GM21825 (cell line): ENCODE measurements at regions not wholly inside any gene's neighbourhood (a gene's known extent, or its start where the extent isn't known, plus 50 kb on each side); places are given as distances from the start of the nearest gene placed in this dataset.
"Not testable (repeated sequence)": the region's sequence is repeated elsewhere in the genome, so short reads cannot be mapped to it uniquely, and the experiment has no call there.

Experiments
- ATAC-seq: cut with Tn5 transposase; IDR thresholded peaks from one replicate; pipeline ENCODE4 v1.9.1; 2021; ENCODE audit warnings: mild to moderate bottlenecking, moderate library complexity; ENCODE audit not compliant: unreplicated experiment

DNA sequence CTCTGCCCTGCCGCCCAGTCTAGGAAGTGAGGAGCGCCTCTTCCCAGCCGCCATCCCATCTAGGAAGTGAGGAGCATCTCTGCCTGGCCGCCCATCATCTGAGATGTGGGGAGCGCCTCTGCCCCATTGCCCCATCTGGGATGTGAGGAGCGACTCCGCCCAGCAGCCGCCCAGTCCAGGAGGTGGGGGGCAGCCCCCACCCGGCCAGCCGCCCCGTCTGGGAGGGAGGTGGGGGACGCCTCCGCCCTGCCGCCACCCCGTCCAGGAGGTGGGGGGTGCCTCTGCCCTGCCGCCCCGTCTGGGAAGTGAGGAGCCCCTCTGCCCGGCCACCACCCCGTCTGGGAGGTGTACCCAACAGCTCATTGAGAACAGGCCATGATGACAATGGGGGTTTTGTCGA, 146.0 kb upstream of the RAB6C start:
- ATAC-seq = not testable (repeated sequence)

DNA sequence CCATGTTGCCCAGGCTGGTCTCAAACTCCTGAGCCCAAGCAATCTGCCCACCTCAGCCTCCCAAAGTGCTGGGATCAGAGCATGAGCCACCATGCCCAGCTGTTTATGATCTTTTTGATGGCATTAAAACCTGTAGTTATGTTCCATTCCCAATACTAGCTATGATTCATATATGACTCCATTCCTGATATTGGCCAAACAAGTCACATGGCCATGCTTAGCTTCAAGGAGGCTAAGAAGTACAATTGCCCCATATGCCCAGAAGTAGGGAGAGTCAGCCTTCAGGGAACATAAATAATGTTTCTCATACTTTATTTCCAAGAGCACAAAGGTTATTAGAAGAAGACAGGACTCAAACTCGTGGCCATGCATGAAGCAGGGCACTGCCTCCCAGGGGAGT, 132.4 kb upstream of the RAB6C start:
- no peak for ATAC-seq

DNA sequence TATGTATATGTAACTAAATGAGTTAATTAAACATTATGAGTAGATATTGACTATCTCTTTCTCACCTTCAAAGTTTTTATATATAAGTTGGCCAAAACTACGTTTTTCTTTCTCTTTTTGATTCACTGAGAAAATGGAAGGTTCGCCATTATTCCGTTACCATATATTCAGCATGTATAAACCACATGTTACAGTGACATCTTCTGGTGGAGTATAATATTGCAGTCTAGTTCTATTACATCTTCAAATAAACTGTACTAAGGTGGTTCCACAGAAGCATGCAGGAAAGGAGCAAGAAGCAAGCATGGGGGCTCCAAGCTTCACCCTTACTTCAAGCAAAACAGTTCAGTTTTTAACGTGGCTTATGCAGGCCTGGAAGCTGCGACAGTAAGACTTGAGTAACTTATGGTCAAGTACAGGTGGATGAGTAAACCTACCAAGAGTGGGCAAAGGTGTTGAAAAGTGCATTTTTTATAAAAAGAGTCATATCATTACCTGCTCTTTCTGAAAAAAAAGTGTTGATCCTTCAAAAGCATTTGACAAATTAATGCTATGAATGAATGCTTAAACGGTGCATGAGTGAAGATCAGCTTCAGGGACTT, 129.8 kb upstream of the RAB6C start:
- ATAC-seq = peak; percentile 69

DNA sequence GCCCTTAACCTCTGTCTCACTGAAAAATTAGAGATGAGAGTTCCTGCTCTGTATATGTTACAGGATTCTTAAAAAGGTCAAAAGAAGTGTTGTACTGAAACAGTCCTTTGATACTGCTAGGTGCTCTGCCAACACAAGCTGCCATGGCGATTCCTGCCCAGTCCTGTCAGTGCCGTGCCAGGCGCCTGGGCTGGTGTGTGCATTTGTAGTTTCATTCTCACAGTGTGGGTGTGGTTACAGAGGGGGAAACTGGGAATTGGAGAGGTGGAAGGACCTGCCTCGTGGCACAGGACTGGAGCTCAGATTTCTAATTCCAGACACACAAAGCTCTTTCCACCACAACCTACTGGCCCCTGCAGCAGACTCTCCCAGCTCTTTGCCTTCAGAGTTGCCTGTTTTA, 122.3 kb upstream of the RAB6C start:
- no peak for ATAC-seq

DNA sequence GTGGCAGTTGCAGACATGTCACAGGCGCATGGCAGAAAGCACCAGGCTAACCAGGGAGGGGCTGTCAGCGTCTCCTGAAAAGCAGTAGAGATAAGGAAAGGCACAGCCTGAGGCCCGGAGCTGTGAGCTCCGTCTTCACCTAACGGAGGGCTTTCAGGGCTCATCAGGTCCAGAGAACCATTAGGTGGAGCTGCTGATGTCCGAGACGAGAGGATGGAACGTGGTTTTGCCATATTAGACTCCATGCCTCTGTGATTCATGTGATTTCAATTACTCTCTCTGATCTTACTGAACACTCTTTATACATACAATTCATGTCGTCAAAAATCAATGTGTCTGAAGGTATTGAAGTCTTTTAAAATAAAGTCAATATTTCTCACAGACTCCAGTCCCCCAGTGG, 120.3 kb upstream of the RAB6C start:
- no peak for ATAC-seq

DNA sequence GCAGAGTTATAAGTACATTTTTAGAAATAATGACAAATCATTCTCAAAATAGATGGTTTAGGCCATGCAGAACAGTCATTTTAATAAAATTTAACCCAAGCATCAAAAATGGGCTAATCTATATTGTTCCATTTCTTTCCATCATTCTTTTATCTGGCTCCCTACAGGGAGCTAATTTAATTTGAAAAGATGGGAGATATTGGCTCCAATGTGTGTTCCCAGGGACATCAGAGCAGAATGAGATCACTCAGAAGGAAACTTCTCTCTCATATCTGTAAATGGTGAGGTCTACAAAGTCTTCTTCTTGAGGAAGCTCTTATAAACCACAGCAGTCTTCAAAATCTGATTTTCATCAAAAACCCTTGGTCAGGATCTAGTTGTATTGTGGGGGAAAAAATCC, 119.4 kb upstream of the RAB6C start:
- no peak for ATAC-seq

DNA sequence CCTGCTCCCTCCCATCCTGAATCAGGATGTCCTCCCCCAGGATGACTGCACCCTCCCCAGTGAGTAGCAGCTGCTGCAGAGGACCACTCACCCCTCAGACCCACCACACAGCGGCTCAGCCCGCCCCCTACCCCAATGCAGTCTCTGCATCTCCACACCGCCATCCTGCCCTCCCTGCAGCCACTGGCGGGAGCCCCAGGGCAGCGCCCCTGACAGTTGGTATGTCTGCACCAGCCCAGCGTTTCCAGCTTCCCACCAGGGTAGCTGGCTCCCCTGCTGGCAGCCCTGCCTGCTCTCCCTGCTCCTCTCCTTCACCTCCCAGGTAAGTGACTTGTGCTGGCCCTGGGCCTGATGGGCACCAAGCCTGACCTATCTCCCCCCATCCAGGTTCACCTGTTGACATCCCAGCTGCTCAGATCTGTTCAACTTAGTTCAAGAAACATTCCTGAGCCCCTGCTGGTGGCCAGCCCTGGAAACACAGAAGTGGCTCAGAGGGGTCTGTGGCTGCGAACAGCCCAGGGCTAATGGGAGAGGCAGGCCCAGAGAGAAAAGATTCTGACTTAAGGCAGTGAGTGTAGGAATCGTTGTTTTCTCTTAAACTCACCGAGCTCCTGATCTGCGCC, 117.7 kb upstream of the RAB6C start:
- no peak for ATAC-seq

DNA sequence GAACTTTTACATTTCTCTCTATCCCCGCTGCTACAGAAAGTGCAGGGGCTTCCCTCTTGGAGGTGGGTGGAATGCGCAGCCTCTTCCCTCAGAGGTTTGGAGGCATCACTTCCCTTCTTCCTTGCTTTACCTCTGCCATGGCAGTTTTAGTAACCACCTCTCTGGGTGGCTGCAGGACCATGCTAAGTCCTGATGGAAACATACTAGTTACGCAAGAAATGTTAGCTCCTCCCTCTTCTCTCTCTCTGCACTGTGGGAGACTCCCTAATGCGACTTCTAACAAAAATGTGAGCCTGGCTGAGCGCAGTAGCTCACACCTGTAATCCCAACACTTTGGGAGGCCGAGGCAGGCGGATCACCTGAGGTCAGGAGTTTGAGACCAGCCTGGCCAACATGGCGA, 116.8 kb upstream of the RAB6C start:
- ATAC-seq = no peak

DNA sequence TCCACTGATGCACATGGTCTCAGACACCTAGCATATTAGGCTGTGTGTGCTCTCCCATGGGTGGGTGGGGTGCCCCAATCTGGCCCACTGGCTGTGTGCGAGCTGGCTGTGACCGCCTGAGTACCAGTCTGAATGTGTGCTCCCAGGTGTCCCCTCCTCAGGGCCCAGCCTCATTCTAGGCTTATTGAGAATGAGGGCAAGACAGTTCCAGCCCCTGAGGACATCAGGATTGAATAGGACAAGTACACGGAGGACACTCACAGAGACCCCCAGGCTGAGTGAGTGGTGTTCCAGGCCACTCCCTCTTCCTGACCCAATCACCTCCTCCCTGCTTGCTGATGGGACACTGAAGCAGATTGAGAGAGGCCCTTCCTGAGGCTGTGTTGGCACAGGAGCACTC, 116.1 kb upstream of the RAB6C start:
- no peak for ATAC-seq

DNA sequence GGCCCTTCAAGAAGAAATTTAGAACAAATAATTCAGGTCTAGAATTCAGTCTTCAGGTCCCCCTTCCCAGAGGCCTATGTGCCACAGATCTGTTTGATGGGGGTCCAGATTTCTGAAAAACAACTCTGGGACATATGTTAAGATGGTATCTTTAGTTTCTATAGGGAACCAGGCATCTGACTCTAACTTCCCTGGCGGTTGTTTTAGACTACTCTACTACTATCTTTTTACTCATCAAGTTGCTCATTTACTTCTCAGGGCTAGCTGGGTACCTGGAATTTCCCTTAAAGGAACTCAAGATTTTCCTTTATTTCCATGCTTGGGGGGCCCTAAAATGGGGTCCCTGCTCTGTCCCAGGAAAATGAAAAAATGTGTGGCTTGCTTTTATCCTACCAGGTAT, 114.7 kb upstream of the RAB6C start:
- no peak for ATAC-seq

DNA sequence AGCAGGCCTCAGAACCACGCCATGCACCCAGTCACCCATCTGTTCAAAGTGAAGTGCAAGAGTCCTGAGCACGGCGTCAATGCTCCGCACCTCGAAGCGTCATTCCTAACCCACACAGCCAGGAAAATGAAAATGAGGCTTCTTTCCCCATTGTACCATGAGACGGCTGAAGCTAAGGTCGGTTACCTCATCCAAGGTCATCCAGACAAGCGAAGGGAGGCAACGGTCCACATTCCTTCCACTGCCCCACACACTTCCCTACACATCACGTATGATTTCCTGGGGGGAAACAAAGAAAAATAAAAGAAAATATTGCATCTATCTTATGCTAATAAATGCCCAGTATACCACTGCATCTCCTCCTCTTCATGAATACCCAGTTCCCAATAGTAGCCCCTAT, 113.5 kb upstream of the RAB6C start:
- no peak for ATAC-seq

DNA sequence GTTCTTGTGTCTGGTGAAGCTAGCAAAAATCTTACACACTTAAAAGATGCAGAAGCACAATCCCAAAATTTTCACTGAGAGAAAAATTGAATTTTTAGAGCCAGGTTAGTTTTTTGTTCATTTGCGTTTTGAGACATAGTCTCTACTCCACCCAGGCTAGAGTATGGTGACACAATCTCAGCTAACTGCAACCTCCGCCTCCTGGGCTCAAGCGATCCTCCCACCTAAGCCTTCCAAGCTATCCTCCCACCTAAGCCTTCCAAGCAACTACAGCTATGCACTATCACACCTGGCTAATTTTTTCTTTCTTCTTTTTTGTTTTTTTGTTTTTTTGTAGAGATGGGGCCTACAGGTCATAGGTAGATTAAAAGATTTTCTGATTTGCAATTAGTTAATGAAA, 113.1 kb upstream of the RAB6C start:
- no peak for ATAC-seq

DNA sequence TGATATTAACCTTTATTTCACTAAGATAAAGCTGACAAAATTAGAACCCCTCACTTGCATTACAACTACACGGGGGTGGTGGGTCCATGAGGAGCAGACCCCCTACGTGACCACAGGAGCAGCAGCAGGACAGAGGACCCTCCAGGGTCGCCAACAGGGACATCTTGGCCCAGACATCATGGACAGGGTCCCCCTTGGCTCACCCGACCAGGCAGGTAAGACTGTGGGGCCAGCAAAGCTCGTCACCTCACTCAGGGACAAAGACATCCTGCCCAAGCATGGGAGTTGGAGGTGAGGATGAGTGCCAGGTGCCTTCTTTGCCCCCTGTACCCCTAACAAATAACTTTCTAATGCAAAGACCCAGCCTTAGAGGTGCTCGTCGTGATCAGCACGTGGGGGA, 111.3 kb upstream of the RAB6C start:
- no peak for ATAC-seq

DNA sequence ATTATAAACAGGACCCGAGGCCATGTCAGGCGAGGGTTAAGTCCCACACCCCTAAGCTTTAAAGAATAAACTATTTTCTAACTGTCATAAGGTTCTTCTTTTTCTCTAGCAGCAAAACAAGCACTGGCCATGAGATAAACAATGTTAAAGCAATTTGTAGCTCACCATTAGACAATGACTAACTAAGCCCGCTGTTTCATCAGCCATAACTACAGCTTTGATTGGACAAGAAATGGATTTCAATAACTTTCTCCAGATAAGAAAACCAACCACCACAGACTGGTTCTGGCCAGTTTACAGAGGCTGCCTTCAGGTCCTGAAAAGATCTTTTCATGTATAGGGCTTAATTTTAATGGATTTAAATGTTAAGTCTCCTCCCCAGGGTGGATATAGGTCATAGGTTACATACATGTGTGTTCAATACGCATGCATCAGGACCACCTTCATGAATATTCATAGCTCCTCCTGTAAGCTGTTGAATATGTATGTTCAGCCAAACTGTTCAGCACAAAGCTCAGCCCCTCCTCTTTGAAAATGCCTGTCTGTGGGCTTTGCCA, 108.7 kb upstream of the RAB6C start:
- ATAC-seq = no peak

DNA sequence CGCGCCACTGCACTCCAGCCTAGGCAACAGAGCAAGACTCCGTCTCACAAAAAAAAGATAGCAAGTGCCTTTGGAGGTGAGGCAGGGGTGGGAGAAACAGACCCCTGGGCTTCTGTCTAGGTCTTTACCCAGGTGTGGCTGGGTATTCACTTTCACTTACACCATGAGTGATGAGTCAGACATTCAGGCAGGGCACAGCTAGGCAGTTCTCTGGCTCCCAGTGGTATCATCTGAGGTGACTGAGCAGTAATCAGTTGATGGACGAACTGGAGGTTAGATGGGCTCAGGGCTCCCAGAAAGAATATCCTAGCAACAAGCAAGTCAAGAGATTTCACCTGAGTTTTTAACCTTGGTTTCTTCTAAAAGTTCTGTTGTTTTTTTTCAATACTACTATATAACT, 107.0 kb upstream of the RAB6C start:
- no peak for ATAC-seq

DNA sequence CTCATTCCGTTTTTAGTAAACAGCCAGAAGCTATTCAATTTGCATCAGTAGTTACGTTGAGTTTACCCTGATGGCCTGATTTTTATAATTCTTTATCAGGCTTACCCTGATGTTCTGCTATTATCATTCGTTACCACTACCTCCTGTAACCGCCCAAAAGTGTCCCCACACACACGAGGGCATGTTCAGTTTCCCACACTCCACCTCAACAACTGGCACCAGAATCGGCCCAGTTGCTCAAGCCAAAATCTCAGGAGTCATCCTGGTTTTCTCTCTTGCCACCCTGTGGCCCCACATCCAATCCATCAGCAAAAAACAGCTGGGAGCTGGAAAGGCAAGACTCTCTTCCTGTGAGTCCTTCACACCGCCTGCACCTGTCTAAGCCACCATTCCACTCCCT, 102.9 kb upstream of the RAB6C start:
- no peak for ATAC-seq

DNA sequence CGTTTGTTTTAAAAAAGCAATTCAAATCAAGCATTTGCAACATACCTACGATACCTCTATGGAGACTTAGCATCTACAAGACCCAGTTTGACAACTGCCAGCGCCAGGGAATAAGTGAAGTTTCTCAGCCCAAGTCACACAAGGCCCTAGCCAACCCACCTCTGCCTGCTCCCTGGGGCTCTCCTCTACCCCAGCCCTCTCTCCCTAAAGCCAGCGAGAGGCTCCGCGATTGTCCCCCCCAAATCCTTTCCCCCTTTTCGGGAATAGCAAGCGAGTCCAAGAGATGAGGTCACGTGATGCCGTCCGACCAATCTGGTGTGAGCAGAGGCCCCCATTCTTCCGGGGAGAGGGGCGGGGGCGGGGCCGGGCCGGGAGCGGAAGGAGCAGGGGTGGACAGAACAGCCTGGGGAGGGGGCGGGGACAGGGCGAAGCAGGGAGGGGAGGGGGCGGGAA, 102.2 kb upstream of the RAB6C start:
- peak; percentile 80 for ATAC-seq

DNA sequence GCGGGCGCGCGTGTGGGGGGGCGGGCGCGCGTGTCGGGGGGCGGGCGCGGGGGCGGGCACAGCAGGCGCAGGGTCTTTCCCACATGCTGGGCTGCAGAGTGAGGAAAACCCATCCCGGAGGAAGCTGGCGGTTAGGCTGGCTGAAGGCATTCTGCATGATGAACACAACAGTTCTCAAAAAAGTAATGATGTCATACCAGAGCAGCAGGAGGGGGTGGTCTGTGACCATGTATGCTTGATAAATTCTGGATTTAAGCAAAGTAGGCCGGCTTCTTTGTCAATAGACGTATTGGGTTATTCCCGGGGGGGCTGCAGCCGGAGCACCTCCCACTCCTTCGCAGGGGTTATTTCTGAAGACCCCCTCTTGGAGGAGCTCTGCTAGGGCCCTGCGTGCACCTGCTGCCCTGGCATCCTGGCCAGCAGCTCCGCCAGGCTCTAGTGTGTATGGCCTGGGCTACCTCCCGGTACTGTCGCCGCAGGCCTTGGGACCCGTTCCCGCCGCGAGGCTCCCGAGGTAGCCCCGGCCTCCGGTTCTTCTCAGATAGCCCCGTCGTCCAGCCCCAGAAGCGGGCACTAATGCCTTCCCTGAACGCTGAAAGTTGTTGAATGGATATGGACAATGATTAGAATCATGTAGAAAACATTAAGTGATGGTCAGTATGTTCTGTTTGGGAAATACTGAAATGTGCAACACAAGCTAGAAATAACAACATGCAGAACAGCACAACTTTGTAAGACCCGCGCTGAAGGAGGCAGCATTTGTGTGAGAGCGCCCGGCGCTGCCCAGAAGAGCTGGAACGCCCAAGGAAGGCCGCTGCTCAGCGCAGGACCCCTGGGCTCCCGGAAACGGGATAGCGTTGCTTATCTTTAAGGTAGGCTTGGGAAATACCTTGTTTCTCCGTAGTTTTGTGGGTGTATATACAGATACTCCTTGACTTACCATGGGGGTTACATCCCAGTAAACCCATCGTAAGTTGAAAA, 101.4 kb upstream of the RAB6C start:
- ATAC-seq = peak; percentile 20

DNA sequence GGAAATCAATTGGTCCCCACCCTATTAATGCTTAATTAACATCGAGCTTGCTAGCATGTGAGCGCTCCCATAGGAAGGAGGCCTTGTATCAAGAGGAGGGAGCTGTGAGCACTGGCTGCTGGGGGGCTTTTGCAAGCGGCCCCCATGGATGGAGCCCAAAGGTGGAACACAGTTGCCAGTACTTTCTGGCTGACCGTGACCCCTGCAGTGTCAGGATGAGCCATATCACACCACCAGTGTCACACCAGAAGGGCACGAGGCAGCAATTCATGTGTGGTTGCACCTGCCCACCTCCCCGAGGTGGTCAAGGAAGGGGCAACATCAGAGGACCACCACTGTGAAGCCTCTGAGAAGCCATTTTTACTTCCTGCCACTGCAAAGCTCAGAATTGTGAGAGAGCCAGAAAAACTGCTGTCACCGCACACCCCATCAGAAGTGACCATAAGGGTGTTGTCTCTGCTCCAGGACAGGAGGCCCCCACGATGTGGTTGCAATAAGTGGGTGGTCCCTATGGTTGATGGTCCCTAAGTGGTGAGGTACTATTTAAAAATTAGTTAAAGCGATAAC, 99.8 kb upstream of the RAB6C start:
- ATAC-seq = no peak

DNA sequence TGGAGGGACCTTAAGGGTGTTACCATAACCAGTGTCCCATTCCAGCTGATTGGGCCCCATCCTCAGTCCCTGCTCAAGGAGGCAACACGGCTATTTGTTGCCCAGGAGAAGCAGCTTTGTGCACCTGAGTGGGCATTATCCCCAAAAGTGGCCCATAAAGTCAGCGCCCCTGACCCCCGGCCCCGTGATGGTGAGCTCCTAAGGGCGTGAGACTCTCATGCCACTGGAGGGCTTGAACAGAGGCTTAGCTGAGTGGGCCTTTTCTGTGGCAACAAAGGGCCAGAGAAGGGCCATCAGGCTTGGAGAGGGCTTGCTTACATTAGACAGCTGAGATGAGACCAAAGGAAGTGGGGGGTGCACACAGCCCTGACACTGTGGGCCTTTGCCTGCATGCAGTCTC, 99.2 kb upstream of the RAB6C start:
- ATAC-seq = no peak

DNA sequence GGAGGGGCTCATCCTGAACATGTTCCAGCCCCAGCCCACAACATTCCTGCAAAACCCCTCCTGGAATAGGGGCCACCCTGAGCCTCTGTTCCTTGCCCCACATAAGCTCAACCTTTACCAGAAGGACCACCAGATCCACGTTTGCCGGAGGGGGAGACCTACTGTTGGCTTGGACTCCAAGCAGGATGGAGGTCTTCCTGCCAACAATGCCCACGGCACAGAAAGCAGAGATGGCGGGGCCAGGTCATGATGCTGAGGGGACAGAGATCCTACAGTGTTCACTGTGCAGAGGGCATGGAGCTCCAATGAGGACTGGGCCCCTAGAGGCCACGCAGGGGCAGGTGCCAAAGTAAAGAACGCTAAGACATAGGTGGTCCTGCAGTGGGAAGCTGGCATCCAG, 98.5 kb upstream of the RAB6C start:
- no peak for ATAC-seq
